ENCODE measurements at regions not wholly inside any gene's neighbourhood (a gene's known extent, or its start where the extent isn't known, plus 50 kb on each side); places are given as distances from the start of the nearest gene placed in this dataset.

DNA sequence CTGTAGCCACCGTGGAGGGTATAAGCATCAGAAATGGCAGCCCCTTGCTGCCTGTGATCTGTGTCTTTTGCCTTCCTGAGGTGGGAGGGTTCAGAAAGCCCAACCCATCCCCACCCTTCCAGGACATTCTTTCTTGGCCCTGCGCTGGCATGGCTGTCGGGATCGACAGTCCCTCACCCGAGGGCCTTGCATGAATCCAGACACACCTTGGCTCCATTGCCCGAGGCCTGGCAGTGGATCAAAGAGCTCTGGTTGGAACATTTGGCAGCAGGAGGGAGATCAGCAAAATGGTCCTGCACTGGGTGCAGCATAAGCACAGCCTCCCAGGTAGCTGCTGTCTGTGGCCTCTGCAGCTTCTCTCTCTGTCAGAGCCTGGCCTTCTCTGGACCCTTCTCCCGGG is 246.6 kb upstream of the MAF start:
- TF ChIP-seq GATA2 (IDR thresholded peaks at IDR 0.05; ENCODE audit: low read depth, low read length) (no peak), GATA3 (IDR thresholded peaks at IDR 0.05; ENCODE audit: low read depth, low read length) (no peak)
